ENCODE measurements at regions not wholly inside any gene's neighbourhood (a gene's known extent, or its start where the extent isn't known, plus 50 kb on each side); places are given as distances from the start of the nearest gene placed in this dataset.
"Not testable (repeated sequence)": the region's sequence is repeated elsewhere in the genome, so short reads cannot be mapped to it uniquely, and the experiment has no call there.

DNA sequence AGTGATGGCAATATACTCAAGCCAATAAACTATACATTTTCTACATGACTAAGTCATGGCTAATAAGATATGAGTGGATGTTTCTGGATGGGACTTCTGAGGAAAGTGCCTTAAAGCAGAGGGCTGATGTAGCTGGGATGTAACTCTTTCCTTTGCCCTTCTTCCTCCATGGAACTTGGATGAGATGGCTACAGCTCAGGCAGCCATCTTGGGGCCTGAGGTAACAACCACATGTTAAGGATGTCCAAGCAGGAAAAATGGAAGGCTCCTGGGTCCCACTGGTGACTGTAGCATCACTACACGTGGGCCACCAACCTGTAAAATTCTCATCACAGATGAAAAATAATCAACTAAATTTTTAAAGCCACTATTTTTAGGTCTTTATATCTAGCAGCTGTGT is 54.4 kb upstream of the GRIP1 start:
- DNase-seq, result no peak

DNA sequence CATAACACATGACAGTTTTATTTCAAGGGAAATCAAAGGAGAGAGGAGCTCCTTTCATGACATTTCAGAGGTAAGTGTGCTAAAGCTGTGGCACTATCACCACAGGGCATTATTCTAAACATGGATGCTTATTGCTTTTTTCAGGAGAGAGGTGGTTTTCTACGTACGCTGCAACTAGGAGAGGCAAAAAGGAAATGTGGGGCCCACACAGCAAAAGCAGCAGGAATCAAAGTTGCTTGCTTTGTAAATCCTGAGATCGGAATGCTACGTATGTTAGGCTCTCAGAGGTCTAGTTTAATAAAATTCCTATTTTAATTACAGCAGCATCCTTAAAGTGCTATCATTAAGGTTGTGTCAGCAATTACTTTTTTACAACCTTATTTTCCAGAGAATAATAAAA is 55.0 kb upstream of the GRIP1 start:
- no peak for DNase-seq

DNA sequence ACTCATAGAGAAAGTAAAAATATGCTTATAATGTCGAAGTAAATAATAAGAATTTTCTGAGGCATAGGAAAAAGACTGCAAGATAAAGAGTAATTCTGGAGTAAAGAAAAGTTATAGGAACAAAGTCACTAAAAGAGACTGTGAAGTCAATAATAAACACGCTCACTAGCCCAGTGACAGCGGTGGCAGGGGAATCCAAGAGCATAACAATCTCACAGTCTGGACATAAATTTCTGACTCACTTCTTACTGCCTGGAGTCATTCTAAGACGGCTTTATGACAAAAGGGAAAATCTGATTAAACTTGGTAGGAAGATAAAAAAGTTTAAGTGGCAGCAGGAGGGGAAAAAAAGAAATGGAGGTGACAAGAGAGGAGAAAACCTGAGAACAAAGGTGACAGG is 56.4 kb upstream of the GRIP1 start:
- no peak for DNase-seq

DNA sequence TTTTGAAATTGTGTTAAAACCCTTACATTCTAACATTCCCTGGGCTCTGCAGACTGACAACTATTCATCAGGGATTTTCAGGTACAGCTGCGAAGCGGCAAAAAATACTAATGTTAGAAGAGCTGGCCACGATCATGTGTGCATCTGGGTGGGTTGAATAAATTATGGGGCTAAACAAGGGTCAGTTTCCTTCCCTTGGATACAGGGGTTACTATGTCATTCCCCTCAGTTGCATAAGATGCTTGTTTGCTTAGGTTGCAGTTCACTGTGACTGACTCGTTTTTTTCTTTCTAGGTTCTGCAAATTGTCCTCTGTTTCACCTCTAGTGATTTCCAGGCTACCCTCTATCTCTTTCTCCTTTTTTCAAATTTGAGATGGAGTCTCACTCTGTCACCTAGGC is 58.1 kb upstream of the GRIP1 start:
- DNase-seq, result no peak

DNA sequence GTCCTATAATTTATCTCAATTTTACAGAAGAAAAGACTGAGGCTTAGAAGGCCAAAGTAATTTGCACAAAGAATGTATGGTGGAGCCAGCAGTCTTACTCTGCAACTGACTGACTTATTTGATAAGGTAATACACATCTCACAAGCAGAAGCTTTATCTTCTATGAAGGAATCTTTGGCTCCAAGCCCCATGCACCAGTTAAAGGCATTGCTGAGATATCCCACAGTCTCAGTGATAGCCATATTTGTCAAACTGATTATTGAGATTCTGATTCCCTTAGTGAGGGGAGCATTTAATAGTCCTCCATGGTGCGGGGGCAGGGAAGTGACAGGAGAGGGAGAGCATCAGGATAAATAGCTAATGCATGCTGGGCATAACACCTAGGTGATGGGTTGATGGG is 60.4 kb upstream of the GRIP1 start:
- no peak for DNase-seq

DNA sequence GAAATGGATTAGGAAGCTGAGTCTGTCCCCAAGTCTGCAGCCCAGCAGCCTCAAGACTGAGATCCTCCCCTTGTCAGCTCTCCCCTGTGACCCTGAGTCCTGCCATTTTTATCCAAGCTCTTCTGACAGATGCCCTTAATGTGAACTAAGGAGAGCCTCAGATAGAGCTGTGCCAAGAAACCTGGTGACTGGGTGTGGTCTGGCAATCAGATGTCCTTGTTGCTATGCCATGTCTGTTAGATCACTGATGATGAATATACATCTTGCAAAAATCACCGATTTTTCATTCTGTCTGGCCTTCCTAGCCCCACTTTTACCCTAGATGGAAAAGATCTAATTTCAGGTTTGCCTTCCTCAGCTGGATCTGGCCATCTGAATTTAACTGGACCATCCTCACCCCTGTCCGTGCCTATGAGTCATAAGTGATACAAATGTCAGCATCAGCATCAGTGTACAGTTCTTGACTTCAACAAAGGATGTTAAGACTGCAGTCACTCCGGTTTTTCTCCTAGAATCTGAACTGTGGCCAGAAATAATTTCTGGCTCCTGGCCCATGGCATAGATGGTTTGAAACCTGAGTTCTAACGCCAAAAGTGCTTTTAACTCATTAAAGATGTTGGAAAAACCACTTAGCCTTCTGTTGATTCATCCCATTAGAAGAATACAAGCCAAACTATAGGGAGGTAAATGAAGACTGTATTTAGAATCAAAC is 61.2 kb upstream of the GRIP1 start:
- peak; percentile 23 for DNase-seq

DNA sequence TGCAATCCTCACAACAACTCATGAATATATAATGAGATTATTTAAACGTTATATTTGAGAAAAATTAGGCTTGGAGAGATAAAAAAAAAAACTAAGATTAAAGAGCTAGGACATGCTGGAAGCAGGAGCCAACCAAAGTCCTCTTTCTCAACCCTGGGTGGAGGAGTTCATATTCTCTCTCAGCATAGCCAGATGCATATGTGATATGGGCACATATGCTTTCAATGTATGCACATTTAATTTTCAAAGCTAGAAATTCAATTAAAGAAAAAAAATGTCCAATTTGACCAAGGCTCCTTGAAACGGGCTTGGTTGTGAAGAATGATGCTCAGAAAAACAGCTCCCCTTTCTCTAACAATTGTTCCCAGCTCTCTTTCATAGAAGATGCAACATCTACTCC is 61.9 kb upstream of the GRIP1 start:
- no peak for DNase-seq

DNA sequence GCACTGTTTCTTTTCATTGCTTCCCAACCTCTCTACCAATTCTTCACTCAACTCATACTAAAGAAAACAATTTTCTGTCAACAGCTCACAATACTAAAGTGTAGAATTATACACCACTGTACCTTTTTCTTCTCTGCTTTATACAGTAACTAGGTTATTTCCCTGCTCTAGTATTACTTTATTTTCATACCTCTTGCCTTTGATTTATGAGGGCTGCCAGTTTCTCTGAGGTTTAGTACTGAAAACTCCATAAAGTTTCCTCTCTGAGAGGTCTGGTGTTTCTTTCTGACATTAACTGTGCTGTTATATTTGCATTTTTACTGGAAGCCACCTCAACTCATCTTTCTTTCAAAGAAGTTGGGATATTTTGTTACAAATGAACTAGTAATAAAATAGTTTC is 63.0 kb upstream of the GRIP1 start:
- DNase-seq, result no peak

DNA sequence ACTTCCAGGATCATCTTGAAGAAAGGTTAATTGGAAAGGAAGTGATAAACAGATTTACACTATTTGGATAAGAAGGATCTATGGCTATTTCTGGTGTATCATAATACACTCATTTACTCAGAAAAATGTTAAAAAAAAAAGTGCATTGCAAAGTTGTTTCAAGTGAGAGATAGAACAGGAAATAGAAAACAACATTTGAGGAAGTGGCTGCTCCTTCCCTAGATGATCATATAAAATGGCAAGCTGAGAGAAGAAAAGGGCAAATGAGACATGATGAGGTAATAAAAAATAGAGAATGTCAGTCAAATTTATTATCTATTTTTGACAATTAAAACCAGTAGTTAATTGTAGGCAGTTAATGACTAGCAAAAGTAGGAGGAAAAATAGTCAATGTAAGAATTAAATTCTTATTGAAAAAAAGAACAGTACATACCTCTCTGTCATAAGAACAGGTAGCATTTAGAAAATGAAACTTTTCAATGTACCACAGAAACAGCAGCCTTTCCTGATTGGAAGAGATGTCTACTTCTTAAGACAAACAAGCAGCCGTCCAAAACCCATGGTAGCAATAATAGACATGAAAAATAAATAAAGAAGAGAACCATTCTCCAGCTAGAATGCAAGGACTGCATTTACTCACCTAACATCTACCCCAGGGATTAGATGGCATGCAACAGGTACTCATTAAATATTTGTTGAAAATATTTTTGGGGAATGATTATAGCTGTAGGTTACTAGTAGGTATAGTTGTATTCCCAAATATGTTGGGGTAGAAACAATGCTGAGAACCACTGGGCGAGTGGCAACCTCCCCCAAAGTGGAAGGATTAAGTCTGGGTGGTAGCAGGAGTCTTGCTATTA is 63.9 kb upstream of the GRIP1 start:
- no peak for DNase-seq

DNA sequence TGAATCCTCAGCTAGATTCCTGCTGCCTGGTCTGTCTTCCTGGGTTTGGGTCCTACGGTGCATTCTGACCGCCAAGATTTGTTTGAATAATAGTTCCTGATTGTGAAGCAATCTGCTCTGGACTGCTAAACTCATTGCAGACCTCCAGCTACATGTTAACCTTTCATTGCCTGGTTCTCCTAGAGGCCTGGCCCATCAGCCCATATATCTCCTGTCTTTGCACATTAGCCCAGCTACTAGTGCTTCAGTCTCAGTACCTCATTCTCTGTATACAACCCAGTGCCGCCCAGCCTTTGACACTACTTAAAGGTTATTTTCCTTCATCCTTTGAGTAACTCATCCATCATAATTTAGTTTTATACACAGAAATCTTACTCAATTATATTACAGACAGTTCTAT is 65.6 kb upstream of the GRIP1 start:
- no peak for DNase-seq

DNA sequence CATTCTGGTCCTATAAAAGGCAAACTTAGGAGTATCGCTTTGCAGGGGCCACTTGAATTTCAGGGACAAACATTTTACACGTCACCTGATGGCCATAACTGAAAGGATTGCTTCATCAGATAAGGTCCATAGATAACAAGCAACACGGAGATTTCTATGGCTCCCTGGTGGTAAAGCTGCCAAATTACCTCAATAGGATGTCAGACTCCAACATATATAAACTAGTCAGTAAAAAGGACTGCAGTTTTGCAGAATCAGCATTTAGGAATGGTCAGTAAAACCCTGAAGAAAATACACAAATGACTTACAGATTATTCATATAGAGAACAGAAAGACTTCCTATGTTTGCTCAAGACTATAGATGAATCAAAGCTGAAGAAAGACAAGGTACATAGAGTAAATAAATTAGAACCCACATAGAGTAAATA is 66.1 kb upstream of the GRIP1 start:
- no peak for DNase-seq

DNA sequence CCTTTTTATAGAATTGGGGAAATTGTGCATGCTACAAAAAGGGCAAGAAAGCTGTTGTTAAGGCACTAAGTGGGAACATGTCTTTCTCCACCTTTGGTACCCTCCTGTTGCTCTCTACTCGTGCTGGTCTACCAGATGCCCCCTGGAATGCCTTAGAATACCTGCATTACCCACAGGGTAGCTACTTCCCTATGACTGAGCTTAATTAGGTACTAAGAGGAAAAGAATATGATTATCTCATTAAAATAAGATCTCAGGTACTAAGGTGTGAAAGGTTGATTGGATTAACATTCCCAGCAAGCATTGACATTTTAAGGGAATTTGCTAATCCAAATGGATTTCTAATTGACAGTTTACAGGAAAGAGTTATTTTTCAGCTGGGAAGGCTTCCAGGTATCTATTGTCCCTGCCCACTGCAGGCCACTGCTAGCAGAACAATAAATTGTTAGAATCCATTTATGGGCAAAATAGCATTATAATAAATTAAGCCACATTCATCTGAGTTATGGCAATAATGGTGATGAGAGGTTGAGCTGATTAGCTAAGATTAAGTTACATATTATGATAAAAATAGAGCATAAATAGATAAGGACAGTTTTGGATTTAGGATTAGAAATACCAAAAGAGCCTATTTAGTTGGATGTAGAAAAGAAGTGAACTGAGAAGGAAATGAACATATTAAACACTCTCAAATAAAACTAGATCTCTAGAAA is 67.8 kb upstream of the GRIP1 start:
- DNase-seq, result no peak

DNA sequence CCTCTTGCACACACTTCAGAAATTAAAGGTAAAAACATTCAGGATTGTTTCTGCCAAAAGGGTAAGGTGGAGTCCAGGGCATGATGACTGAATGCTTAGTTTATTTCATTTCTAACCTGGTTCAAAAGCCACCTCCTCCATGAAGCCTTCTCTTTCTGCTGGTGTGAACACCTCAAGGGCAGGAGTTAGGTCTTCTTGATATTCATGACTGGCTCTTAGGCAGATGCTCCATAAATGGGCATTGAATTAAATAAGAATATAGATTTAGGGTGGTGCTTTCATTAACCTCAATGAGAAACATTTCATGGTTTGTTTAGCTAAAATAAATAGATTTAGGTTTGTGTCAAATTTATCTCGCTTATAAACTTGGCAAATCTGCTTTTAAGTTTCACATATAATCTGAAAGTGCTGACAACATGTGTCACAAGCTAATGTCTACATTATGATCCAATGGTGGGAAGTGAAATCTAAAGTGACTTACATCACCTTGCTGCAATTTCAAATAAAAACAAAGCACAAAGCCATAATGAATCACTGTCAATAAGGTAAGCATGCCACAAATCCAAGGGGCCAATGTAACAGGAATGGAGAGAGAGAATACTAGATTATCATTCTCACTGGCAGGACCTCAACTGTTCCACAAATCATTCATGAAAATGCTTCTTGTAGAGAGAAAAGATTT is 72.7 kb upstream of the GRIP1 start:
- DNase-seq, result no peak

DNA sequence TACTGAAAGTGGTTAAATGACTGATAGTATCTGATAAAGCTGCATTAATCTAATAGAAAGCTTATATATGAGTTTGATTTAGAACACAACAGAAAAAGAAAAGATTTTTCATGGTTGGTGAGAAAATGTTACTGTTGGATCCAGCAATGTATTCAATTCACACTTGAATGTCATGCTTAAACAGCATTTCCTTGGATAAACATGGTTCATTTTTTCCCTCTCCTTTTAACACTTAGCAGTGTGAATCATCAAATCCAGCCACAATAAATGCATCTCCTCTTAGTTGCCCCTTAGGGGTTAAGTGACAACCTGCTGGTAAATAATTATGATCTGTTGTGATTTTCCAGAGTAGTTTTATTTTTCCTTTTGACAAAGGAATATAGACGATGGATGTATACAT is 74.9 kb upstream of the GRIP1 start:
- no peak for DNase-seq

DNA sequence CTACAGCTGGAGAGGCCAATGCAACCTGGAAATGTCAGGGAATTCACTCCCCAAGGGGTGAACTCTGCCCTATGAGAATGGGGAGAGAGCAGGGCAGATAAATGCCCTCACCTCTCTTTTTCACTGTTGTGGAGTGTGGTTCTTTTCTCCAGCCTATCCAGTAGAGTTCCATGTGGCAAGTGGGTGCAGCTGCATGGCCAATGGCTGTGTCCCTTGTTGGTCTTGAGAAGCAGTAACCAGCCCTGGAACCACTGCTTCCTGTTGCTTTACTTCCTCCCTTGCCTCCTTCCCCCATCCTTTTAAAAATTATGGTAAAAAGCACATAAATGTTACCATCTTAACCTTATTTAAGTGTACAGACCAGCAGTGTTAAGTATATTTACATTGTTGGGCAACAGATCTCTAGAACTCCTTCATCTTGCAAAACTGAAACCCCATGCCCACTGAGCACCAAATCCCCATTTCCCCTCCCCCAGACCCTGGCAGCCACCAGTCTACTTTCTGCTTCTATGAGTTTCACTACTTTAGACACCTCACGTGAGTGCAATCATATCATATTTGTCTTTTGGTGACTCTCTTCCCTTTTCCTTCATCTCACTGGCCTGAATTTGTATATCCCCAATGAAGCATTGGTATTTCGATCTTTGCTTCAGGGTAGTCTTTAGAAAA is 77.0 kb upstream of the GRIP1 start:
- DNase-seq, result no peak

DNA sequence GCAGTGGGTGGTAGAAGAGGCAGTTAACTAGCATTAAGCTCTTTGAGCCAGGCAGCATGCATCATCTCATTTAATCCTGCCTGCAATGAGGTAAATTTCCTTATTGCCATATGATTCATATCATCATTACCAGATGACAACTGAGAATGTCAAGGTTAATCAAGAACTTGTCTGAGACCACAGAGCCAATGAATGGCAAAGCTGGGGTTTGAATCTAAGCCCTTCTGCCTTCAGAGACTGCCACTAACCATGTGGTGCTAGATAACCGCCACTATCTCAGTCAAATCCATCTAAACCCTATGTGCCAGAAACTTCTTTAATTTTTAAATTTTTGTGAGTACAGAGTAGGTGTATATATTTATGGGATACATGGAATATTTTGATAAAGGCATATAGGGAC is 77.8 kb upstream of the GRIP1 start:
- DNase-seq, result no peak

DNA sequence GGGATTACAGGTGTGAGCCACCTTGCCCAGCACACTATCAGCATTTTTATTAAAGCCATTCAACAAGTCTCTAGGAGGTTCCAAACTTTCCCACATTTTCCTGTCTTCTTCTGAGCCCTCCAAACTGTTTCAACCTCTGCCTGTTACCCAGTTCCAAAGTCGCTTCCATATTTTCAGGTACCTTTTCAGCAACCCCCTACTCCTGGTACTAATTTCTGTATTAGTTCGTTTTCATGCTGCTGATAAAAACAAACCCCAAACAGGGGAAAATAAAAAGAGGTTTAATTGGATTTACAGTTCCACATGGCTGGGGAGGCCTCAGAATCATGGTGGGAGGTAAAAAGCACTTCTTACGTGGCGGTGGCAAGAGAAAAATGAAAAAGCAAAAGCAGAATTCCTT is 81.2 kb upstream of the GRIP1 start:
- DNase-seq, result not testable (repeated sequence)

DNA sequence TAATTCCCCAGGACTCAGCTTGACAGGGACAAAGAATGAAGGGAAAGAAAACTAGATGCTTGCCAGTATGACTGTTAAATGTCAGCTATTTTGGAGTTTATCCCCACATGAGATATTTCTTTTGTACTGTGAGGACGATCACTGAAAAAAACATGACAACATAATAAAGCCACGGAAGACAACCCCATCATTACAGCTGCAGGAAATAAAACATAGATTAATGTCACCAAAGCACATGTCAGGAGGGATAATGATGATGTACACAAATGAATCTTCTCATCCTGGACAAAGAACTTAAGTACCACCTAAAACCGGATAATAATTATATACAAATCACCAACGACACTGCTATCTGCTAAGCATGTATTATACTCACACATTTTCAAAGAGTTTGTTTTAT is 84.6 kb upstream of the GRIP1 start:
- DNase-seq, result no peak

DNA sequence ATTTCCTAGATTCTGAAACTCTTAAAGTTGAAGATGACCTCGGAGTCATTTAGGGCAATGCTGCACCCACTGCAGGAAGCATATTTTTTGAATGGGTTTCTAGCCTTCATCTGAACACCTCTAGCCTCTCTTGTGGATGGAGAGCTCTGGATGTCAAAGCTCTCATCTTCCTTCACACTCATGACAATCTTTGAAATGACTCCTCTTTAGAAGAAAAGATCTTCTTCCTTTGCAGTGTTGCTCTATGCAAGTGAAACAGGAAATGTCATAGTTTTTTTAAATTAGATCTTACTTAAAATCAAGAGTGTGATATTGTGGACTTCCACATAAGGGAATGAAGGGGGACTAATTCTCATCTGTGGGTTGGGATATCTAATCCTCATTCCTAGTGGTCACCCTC is 86.3 kb upstream of the GRIP1 start:
- no peak for DNase-seq

DNA sequence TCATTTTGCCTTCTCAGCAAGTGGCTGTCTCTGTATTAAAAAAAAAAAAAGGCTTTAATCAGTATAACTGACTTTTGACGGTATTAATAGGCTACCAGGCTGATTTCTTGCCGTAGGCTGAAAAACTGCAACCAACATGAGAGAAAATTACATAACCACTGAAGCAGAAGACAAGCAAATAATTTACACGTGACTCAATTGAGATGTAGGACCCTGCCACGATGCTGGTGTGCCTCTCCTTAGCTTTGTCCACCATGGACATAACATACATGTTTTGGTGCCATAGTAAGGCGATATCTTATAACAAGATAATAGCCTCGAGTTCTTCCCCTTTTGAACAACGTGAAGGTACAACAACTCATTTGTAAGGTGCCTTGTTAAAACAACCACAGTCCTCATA is 88.7 kb upstream of the GRIP1 start:
- DNase-seq, result no peak

DNA sequence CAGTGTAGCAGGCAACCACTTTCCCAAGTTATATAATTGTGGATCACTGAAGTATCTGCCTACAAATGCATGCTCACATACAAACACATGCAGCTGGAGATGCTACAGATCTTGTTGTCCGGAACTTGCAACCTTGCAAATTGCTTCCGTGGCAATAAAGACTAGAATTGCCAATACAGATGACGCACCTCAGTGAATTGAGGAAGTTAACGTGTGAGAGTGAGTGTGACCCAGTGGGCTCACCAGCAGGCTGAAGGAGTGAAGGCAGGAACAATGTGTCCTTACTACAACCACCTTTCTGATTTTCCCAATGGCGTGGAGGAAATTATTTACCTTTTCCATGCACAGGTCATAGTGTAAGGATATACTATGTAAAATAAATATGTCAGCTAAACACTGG is 89.4 kb upstream of the GRIP1 start:
- no peak for DNase-seq

DNA sequence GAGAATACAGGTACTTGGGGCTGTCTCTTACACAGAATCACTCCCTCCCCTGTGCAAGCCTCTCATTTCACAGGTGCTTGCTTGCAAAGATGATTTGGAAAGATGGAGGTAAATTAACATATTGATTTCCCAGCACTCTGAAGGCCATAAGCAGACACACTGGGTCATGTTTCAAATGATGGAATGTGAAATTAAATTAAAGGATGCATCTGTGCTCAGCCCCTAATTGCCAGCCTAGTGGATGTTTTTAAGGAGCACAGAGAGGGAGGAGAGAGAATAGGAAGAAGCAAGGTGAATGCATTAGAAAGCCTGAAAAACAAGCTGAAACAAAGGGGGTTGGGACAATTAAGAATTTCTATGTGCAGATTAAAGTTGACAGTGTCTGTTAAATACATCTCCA is 96.1 kb upstream of the GRIP1 start:
- no peak for DNase-seq

DNA sequence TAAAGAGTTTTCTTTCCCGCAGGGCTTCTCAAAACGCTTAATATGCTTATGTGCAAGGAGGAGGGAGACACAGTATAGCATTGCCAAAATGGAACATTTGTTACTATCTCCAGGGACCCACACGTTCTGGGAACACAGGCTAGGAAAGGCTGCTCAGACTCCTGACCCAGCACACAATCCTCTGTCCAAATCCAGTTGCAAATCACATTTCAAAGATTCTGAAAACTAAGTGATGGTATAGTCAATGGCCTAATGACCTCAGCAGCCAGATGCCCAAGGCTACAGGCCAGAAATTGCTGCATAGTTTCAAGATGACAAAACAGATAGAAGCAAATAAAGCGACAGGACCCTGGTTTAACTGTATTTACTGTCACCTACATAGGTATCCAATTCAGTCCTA is 97.0 kb upstream of the GRIP1 start:
- DNase-seq, result no peak
